ENCODE measurements at regions not wholly inside any gene's neighbourhood (a gene's known extent, or its start where the extent isn't known, plus 50 kb on each side); places are given as distances from the start of the nearest gene placed in this dataset.

DNA sequence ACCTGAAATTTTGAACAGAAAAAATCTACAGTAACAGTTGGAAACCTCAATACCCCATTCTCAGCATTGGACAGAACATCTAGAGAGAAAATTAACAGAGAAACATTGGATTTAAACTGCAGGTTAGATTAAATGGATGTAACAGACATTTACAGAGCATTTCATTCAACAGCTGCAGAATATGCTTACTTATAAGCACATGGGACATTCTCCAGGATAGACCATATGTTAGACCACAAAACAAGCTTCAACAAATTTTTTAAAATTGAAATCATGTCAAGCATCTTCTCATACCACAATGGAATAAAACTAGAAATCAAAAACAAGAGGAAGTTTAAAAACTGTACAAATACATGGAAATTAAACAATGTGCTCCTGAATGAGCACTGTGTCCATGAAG lies 316.3 kb downstream of the FAM170A start:
- TF ChIP-seq, protein P1, sequence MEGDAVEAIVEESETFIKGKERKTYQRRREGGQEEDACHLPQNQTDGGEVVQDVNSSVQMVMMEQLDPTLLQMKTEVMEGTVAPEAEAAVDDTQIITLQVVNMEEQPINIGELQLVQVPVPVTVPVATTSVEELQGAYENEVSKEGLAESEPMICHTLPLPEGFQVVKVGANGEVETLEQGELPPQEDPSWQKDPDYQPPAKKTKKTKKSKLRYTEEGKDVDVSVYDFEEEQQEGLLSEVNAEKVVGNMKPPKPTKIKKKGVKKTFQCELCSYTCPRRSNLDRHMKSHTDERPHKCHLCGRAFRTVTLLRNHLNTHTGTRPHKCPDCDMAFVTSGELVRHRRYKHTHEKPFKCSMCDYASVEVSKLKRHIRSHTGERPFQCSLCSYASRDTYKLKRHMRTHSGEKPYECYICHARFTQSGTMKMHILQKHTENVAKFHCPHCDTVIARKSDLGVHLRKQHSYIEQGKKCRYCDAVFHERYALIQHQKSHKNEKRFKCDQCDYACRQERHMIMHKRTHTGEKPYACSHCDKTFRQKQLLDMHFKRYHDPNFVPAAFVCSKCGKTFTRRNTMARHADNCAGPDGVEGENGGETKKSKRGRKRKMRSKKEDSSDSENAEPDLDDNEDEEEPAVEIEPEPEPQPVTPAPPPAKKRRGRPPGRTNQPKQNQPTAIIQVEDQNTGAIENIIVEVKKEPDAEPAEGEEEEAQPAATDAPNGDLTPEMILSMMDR (IDR thresholded peaks at IDR 0.05), result no peak
- no peak for TF ChIP-seq POLR2AphosphoS5 (IDR thresholded peaks at IDR 0.05; ENCODE audit: insufficient read depth in 1 of 2, low read depth in 1 of 2)
